Caco-2 (cell line): ENCODE measurements at regions not wholly inside any gene's neighbourhood (a gene's known extent, or its start where the extent isn't known, plus 50 kb on each side); places are given as distances from the start of the nearest gene placed in this dataset.

Experiments used
- BruUV-seq: library from RNA; stranded (reverse); fragments of 400-500 nt; replicated peaks from 2 replicates; lab custom pipeline; 2021; lab: Mats Ljungman, UMichigan
- CTCF ChIA-PET: fragments of 300-600 bp; sonication (Branson Sonifier 250); formaldehyde crosslinking; loops from one replicate; lab custom pipeline; 2022; ENCODE audit warnings: antibody characterized with exemption; lab: Charles Lee
- POLR2A ChIA-PET: fragments of 300-600 bp; sonication (Branson Sonifier 250); formaldehyde crosslinking; loops from one replicate; lab custom pipeline; 2022; ENCODE audit warnings: antibody characterized with exemption; lab: Charles Lee
- DNase-seq, 2 experiments: peaks; one replicate each; pipeline versions ENCODE4 v3.0.0 to v3.0.0-alpha.2; 2020 to 2022
- H3K27me3 ChIP-seq: replicated peaks from 2 replicates; pipeline ENCODE4 v1.6.0; 2011; ENCODE audit warnings: low read length; ENCODE audit not compliant: control insufficient read depth, insufficient read depth
- H3K36me3 ChIP-seq: 2 replicates; pipeline ENCODE4 v1.5.1; 2011; ENCODE audit warnings: low read length; ENCODE audit not compliant: control insufficient read depth, insufficient read depth
- H3K4me1 ChIP-seq: fragments of 250-450 bp; sonication (Bioruptor Pico); 2 replicates; pipeline ENCODE4 v1.5.1; 2020; ENCODE audit warnings: mild to moderate bottlenecking
- H3K4me3 ChIP-seq: 2 replicates; pipeline ENCODE4 v1.5.1; 2011; ENCODE audit warnings: low read depth, mild to moderate bottlenecking, control low read depth, low read length
- H3K9me3 ChIP-seq: fragments of 250-450 bp; sonication (Bioruptor Pico); 2 replicates; pipeline ENCODE4 v1.5.1; 2020; ENCODE audit warnings: mild to moderate bottlenecking, moderate library complexity
- H3K27ac Mint-ChIP-seq: one replicate; pipeline ENCODE4 v1.8.0; 2022; ENCODE audit warnings: mixed read lengths; ENCODE audit not compliant: unreplicated experiment
- H3K27me3 Mint-ChIP-seq: one replicate; pipeline ENCODE4 v1.8.0; 2022; ENCODE audit warnings: mixed read lengths; ENCODE audit not compliant: insufficient read depth, unreplicated experiment
- H3K36me3 Mint-ChIP-seq: one replicate; pipeline ENCODE4 v1.8.0; 2022; ENCODE audit warnings: mild to moderate bottlenecking, mixed read lengths; ENCODE audit not compliant: insufficient read depth, unreplicated experiment
- H3K4me1 Mint-ChIP-seq: one replicate; pipeline ENCODE4 v1.8.0; 2022; ENCODE audit warnings: low read depth, mixed read lengths; ENCODE audit not compliant: unreplicated experiment
- H3K4me3 Mint-ChIP-seq: one replicate; pipeline ENCODE4 v1.8.0; 2022; ENCODE audit warnings: mild to moderate bottlenecking, moderate library complexity, mixed read lengths; ENCODE audit not compliant: unreplicated experiment
- H3K9me3 Mint-ChIP-seq: one replicate; pipeline ENCODE4 v1.8.0; 2022; ENCODE audit warnings: mixed read lengths; ENCODE audit not compliant: unreplicated experiment
- CTCF ChIP-seq, 2 experiments: fragments of 200-600 bp in 1 of 2; IDR thresholded peaks; 1 replicate in 1 of 2; 2 replicates in 1 of 2; pipeline versions ENCODE4 v1.5.1 to v1.8.0; 2011 to 2022; ENCODE audit warnings: antibody characterized with exemption in 1 of 2, control low read depth in 1 of 2, inconsistent platforms in 1 of 2, low read depth in 1 of 2, low read length in 1 of 2, mild to moderate bottlenecking in 1 of 2, moderate library complexity in 1 of 2; ENCODE audit not compliant: insufficient read depth in 1 of 2, severe bottlenecking in 1 of 2, unreplicated experiment in 1 of 2
- intact Hi-C: fragments of 100-400 bp; cut with micrococcal nuclease; formaldehyde crosslinking; loops from one replicate; pipeline ENCODE4 v1.10.0; 2022; ENCODE audit not compliant: unreplicated experiment

DNA sequence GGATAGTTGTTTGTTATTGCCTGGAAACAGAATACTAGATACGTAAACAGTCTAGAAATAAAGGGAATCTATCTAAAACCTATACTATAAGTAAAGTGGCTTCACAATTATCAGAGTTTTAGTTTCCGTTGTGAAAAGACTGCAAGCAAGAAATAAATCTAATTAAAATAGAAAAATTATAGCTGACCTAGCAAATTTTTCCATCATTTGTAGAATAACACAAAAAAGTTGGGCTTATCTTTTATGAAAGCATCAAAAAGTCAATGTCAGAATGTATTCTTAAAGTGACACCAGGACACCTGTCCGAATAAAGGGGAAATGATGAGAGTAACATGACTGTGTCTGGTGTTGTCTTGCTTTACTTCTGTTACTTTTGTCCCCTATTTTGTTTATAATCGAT lies 1248.9 kb upstream of the MIR17HG start:
- intact Hi-C loops = no loop called here
- Mint-ChIP-seq H3K9me3 (no peaks in the 10 kb centered on the region), H3K4me3 (no peak overlapping the region), H3K27me3 (no peaks in the 10 kb centered on the region), H3K4me1 (no peaks in the 10 kb centered on the region), H3K36me3 (no peaks in the 10 kb centered on the region), H3K27ac (no peak overlapping the region)
- Histone ChIP-seq H3K27me3 (no peaks in the 10 kb centered on the region), H3K4me3 (no peak overlapping the region), H3K36me3 (no peaks in the 10 kb centered on the region), H3K4me1 (no peaks in the 10 kb centered on the region), H3K9me3 (no peaks in the 10 kb centered on the region)
- no TSS peak for BruUV-seq
- POLR2A ChIA-PET = no interaction called here
- CTCF ChIA-PET = no interaction called here
- DNase-seq = no peak
- TF ChIP-seq CTCF (IDR thresholded peaks at IDR 0.05; ENCODE audit: insufficient read depth in 1 of 2, low read depth in 1 of 2, low read length in 1 of 2, severe bottlenecking in 1 of 2, unreplicated experiment in 1 of 2) = no peak

DNA sequence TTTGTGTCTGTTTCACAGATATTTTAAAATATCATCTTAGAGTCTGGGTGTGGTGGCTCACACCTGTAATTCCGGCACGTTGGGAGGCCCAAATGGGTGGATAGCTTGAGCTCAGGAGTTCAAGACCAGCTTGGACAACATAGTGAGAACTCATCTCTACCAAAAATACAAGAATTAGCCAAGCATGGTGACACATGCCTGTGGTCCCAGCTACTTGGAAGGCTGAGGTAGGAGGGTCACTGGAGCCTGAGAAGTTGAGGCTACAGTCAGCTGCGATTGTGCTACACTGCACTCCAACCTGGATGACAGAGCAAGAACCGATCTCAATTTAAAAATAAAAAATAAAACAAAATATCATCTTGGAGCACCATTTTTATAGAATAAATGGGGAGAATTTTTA lies 1247.6 kb upstream of the MIR17HG start:
- Histone ChIP-seq H3K4me1 (no peaks in the 10 kb centered on the region), H3K9me3 (no peaks in the 10 kb centered on the region), H3K36me3 (no peaks in the 10 kb centered on the region), H3K27me3 (no peaks in the 10 kb centered on the region), H3K4me3 (no peak overlapping the region)
- Mint-ChIP-seq H3K4me1 (no peaks in the 10 kb centered on the region), H3K36me3 (no peaks in the 10 kb centered on the region), H3K27ac (no peak overlapping the region), H3K4me3 (no peak overlapping the region), H3K9me3 (no peaks in the 10 kb centered on the region), H3K27me3 (no peaks in the 10 kb centered on the region)
- intact Hi-C loops = no loop called here
- CTCF ChIA-PET = no interaction called here
- no peak for TF ChIP-seq CTCF (IDR thresholded peaks at IDR 0.05; ENCODE audit: insufficient read depth in 1 of 2, low read depth in 1 of 2, low read length in 1 of 2, severe bottlenecking in 1 of 2, unreplicated experiment in 1 of 2)
- POLR2A ChIA-PET = no interaction called here
- no TSS peak for BruUV-seq
- DNase-seq = no peak

DNA sequence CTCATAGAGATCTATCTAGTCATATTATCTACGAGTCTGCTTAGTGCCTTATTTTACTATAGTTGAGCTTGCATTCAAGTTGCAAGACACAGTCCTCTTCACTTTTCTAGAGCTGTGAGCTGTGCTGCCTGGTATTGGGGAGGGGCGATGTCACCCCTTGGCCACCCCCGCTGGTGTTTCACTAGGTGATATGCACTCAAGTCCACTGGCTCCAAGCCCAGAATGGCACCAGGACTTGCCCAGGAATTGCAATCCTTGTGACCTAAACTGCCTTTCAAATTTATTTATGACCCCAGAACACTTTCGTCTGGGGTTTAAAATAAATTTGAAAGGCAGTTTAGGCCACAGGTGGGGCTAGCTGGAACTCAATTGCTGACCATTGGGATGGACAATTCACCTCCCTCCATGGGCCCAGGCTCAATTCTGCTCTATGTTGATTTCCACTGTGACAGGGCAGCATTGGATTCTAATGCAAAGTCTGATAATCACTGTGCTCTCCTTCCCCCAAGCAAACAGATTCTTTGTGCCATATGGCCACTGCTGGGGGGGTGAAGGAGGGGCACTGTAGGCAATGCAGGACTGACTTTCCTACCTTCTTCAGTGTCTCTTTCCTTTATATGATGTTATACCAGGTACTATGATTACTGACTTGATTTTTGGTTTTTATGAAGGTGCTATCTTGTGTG lies 1244.2 kb upstream of the MIR17HG start:
- no peaks in the 10 kb centered on the region for H3K36me3 Mint-ChIP-seq
- BruUV-seq = no TSS peak
- H3K4me1 Mint-ChIP-seq = no peaks in the 10 kb centered on the region
- CTCF ChIA-PET = no interaction called here
- H3K9me3 ChIP-seq = no peaks in the 10 kb centered on the region
- no peaks in the 10 kb centered on the region for H3K36me3 ChIP-seq
- TF ChIP-seq CTCF (IDR thresholded peaks at IDR 0.05; ENCODE audit: insufficient read depth in 1 of 2, low read depth in 1 of 2, low read length in 1 of 2, severe bottlenecking in 1 of 2, unreplicated experiment in 1 of 2) = no peak
- H3K4me1 ChIP-seq = no peaks in the 10 kb centered on the region
- no peak overlapping the region for H3K4me3 Mint-ChIP-seq
- intact Hi-C loops = no loop called here
- no peaks in the 10 kb centered on the region for H3K27me3 Mint-ChIP-seq
- DNase-seq = no peak
- H3K27ac Mint-ChIP-seq = no peak overlapping the region
- H3K9me3 Mint-ChIP-seq = no peaks in the 10 kb centered on the region
- H3K4me3 ChIP-seq = no peak overlapping the region
- POLR2A ChIA-PET = no interaction called here
- no peaks in the 10 kb centered on the region for H3K27me3 ChIP-seq
